MM.1S (cell line): ENCODE measurements at regions not wholly inside any gene's neighbourhood (a gene's known extent, or its start where the extent isn't known, plus 50 kb on each side); places are given as distances from the start of the nearest gene placed in this dataset.
"Not testable (repeated sequence)": the region's sequence is repeated elsewhere in the genome, so short reads cannot be mapped to it uniquely, and the experiment has no call there.

ENCODE experiments used
- DNase-seq: peaks from one replicate; pipeline ENCODE4 v3.0.0-alpha.2; 2015
- H2AFZ ChIP-seq: fragments of 300-600 bp; sonication (generic); 2 replicates; pipeline ENCODE4 v1.6.0; 2016; ENCODE audit warnings: antibody characterized with exemption, low read length
- H3F3A ChIP-seq: fragments of 300-600 bp; sonication (generic); 2 replicates; pipeline ENCODE4 v1.6.1; 2016; ENCODE audit warnings: mild to moderate bottlenecking, antibody characterized with exemption, low read length, moderate library complexity, mixed read lengths; ENCODE audit not compliant: insufficient read depth
- H3K27ac ChIP-seq: fragments of 300-600 bp; sonication (generic); 2 replicates; pipeline ENCODE4 v1.5.1; 2016; ENCODE audit warnings: mild to moderate bottlenecking, low read length
- H3K27me3 ChIP-seq: fragments of 300-600 bp; sonication (generic); replicated peaks from 2 replicates; pipeline ENCODE4 v1.6.0; 2016; ENCODE audit warnings: low read length; ENCODE audit not compliant: insufficient read depth
- H3K36me3 ChIP-seq: fragments of 300-600 bp; sonication (generic); replicated peaks from 2 replicates; pipeline ENCODE4 v1.6.1; 2016; ENCODE audit warnings: mild to moderate bottlenecking, low read length, mixed read lengths; ENCODE audit not compliant: insufficient read depth
- H3K4me1 ChIP-seq: fragments of 300-600 bp; sonication (generic); 2 replicates; pipeline ENCODE4 v1.6.1; 2016; ENCODE audit warnings: low read length, mixed read lengths
- H3K4me2 ChIP-seq: fragments of 300-600 bp; sonication (generic); 2 replicates; pipeline ENCODE4 v1.6.0; 2016; ENCODE audit warnings: low read depth, low read length
- H3K4me3 ChIP-seq: fragments of 300-600 bp; sonication (generic); 2 replicates; pipeline ENCODE4 v1.5.1; 2016; ENCODE audit warnings: low read length, mixed read lengths
- H3K79me2 ChIP-seq: fragments of 300-600 bp; sonication (generic); 2 replicates; pipeline ENCODE4 v1.6.1; 2016; ENCODE audit warnings: mixed run types, low read length, mixed read lengths
- H3K9ac ChIP-seq: fragments of 300-600 bp; sonication (generic); 2 replicates; pipeline ENCODE4 v1.6.1; 2016; ENCODE audit warnings: low read length, mixed read lengths
- H3K9me2 ChIP-seq: fragments of 300-600 bp; sonication (generic); replicated peaks from 2 replicates; pipeline ENCODE4 v1.6.1; 2016; ENCODE audit warnings: mild to moderate bottlenecking, low read length, mixed read lengths; ENCODE audit not compliant: insufficient read depth
- H3K9me3 ChIP-seq: fragments of 300-600 bp; sonication (generic); replicated peaks from 2 replicates; pipeline ENCODE4 v1.6.1; 2016; ENCODE audit warnings: mild to moderate bottlenecking, low read length, mixed read lengths; ENCODE audit not compliant: insufficient read depth
- H4K20me1 ChIP-seq: fragments of 300-600 bp; sonication (generic); 2 replicates; pipeline ENCODE4 v1.6.1; 2016; ENCODE audit warnings: mild to moderate bottlenecking, low read length, moderate library complexity, mixed read lengths; ENCODE audit not compliant: insufficient read depth
- EZH2 ChIP-seq: fragments of 300-600 bp; sonication (generic); optimal IDR thresholded peaks from 2 replicates; pipeline ENCODE3; 2017; ENCODE audit warnings: low read depth, mild to moderate bottlenecking, antibody characterized with exemption, low read length, mixed read lengths
- EZH2phosphoT487 ChIP-seq: fragments of 300-600 bp; sonication (generic); IDR thresholded peaks from 2 replicates; pipeline ENCODE4 v1.6.1; 2018; ENCODE audit warnings: antibody characterized with exemption, low read length
- TF ChIP-seq, protein P1 (sequence below): fragments of 300-600 bp; sonication (generic); IDR thresholded peaks from 2 replicates; pipeline ENCODE4 v1.5.1; 2016; ENCODE audit warnings: antibody characterized with exemption, low read length, mixed read lengths

DNA sequence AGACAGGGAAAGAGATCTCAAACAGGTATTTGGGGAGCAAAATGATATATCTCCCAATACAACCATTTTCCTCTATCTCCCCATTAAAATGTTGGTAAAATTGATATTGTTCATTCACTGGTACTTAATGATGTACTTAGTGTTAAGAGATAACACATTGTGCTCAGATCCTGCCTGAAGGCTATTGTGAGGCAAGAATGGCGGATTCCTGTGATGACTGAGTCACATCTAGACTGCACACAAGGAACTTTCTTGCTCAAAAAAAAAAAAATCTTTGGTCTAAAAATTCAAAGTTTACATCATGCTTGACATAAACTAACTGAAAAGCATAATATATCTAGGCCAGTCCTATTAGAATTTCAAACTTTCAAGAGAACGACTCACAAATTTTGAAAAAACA, 171.1 kb upstream of the TTC14 start:
- Histone ChIP-seq H3K4me2 (no peak overlapping the region), H3F3A (no peaks in the 10 kb centered on the region), H4K20me1 (no peaks in the 10 kb centered on the region), H3K9me2 (no peaks in the 10 kb centered on the region), H3K4me3 (no peak overlapping the region), H3K79me2 (no peaks in the 10 kb centered on the region), H3K9ac (no peak overlapping the region), H3K27me3 (no peaks in the 10 kb centered on the region), H3K4me1 (no peaks in the 10 kb centered on the region), H2AFZ (no peak overlapping the region), H3K9me3 (no peaks in the 10 kb centered on the region), H3K27ac (no peak overlapping the region), H3K36me3 (no peaks in the 10 kb centered on the region)
- TF ChIP-seq, protein P1, sequence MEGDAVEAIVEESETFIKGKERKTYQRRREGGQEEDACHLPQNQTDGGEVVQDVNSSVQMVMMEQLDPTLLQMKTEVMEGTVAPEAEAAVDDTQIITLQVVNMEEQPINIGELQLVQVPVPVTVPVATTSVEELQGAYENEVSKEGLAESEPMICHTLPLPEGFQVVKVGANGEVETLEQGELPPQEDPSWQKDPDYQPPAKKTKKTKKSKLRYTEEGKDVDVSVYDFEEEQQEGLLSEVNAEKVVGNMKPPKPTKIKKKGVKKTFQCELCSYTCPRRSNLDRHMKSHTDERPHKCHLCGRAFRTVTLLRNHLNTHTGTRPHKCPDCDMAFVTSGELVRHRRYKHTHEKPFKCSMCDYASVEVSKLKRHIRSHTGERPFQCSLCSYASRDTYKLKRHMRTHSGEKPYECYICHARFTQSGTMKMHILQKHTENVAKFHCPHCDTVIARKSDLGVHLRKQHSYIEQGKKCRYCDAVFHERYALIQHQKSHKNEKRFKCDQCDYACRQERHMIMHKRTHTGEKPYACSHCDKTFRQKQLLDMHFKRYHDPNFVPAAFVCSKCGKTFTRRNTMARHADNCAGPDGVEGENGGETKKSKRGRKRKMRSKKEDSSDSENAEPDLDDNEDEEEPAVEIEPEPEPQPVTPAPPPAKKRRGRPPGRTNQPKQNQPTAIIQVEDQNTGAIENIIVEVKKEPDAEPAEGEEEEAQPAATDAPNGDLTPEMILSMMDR: no peak
- TF ChIP-seq EZH2 (no peak), EZH2phosphoT487 (no peak)
- DNase-seq: no peak

DNA sequence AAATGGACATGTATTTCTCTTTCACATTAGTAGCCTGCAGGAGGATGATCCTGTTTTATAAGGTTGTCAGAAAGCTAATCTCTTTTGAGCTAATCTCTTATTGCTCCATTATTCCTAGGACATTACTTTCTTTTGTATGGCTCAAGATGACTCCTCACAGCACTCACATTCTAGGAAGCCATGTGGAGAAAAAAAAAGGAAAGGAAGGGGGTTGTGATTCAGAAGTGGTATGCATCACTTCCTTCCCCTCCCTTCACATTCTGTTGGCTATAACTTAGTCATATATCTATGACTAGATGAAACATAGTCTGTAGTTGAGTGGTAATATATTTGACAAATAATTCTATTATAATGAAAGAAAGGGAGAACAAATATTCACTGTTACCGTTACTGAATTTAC, 168.8 kb upstream of the TTC14 start:
- no peak overlapping the region for H3K9ac ChIP-seq
- no peaks in the 10 kb centered on the region for H3K36me3 ChIP-seq
- no peak for TF ChIP-seq EZH2
- DNase-seq: no peak
- H3K9me2 ChIP-seq: no peaks in the 10 kb centered on the region
- H3K79me2 ChIP-seq: no peaks in the 10 kb centered on the region
- no peaks in the 10 kb centered on the region for H3K9me3 ChIP-seq
- no peak overlapping the region for H2AFZ ChIP-seq
- H3K4me2 ChIP-seq: no peak overlapping the region
- H3K4me3 ChIP-seq: no peak overlapping the region
- no peaks in the 10 kb centered on the region for H4K20me1 ChIP-seq
- H3K27ac ChIP-seq: no peak overlapping the region
- H3K4me1 ChIP-seq: no peaks in the 10 kb centered on the region
- no peaks in the 10 kb centered on the region for H3F3A ChIP-seq
- H3K27me3 ChIP-seq: no peaks in the 10 kb centered on the region

DNA sequence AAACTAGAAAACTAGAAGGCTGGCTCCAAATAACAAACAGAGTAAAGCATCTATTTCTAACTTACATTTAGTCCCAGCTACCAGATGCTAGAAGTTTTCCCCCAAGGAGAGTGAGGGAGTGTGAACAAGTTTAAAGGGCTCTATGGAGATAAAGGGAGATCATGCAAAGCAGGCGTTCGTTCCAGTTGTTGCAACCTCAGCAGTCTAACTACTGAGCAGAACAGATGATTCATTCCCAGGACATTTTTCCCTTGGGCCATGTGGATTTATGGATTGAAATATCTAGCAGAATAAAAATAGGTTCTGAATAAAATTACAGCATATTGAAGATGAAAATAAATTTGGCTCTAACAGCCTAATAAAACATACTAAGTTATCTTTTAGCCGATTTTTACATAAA, 154.8 kb upstream of the TTC14 start:
- Histone ChIP-seq H3K4me1 (no peaks in the 10 kb centered on the region), H3K9ac (no peak overlapping the region), H3K9me3 (no peaks in the 10 kb centered on the region), H3K27me3 (no peaks in the 10 kb centered on the region), H3K27ac (no peak overlapping the region), H3K9me2 (no peaks in the 10 kb centered on the region), H2AFZ (no peak overlapping the region), H3K79me2 (no peaks in the 10 kb centered on the region), H3K4me3 (no peak overlapping the region), H3K36me3 (no peaks in the 10 kb centered on the region), H4K20me1 (no peaks in the 10 kb centered on the region), H3K4me2 (no peak overlapping the region), H3F3A (no peaks in the 10 kb centered on the region)
- DNase-seq: no peak
- TF ChIP-seq EZH2phosphoT487 (no peak), EZH2 (no peak)
- TF ChIP-seq, protein P1: no peak

DNA sequence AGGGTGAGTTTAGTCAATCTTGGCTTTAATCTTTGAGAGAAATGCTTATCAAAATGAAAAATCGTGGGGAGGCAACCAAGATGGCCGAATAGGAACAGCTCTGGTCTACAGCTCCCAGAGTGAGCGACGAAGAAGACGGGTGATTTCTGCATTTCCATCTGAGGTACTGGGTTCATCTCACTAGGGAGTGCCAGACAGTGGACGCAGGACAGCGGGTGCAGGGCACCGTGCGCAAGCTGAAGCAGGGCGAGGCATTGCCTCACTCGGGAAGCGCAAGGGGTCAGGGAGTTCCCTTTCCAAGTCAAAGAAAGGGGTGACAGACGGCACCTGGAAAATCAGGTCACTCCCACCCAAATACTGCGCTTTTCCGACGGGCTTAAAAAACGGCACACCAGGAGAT, 153.6 kb upstream of the TTC14 start:
- not testable (repeated sequence) for H3F3A ChIP-seq, H3K27ac ChIP-seq, H3K9me3 ChIP-seq, H3K9ac ChIP-seq, H3K9me2 ChIP-seq, H3K4me1 ChIP-seq, H3K4me2 ChIP-seq, H4K20me1 ChIP-seq, H3K27me3 ChIP-seq, DNase-seq, H2AFZ ChIP-seq, H3K79me2 ChIP-seq, H3K4me3 ChIP-seq, H3K36me3 ChIP-seq
